GM13976 (cell line): ENCODE measurements at regions not wholly inside any gene's neighbourhood (a gene's known extent, or its start where the extent isn't known, plus 50 kb on each side); places are given as distances from the start of the nearest gene placed in this dataset.

Source experiments
- DNase-seq: peaks from one replicate; pipeline ENCODE4 v3.0.0; 2012; ENCODE audit warnings: low spot score
- CTCF ChIP-seq: IDR thresholded peaks from 2 replicates; pipeline ENCODE4 v1.5.1; 2012; ENCODE audit warnings: borderline replicate concordance, mild to moderate bottlenecking; ENCODE audit not compliant: insufficient read depth; ENCODE audit errors: extremely low read depth, missing control alignments, control extremely low read depth
- in situ Hi-C: fragments of 300-500 bp; cut with MboI; formaldehyde crosslinking; loops from one replicate; pipeline ENCODE4 v1.12.0; 2022; ENCODE audit warnings: low sequenced_read_pairs, mixed read lengths, inconsistent platforms; ENCODE audit not compliant: unreplicated experiment

GRCh38 chrX:13253223-13253622, 66.6 kb downstream of the ATXN3L start:
- DNase-seq = peak; percentile 8
- TF ChIP-seq CTCF = no peak
- in situ Hi-C loops = loop anchor here (10.0 to 25.0 kb wide), 2 partner anchors 232 to 266 kb away; partner anchors contain the start of gene TMSB4X

- TF ChIP-seq CTCF = no peak
- in situ Hi-C loops = loop anchor here (10.0 to 25.0 kb wide), 2 partner anchors 232 to 265 kb away; partner anchors contain the start of gene TMSB4X
- DNase-seq = no peak
Observed at GRCh38 chrX:13252726-13253125, 67.1 kb downstream of the ATXN3L start.

GRCh38 chrX:13250826-13251580, 68.8 kb downstream of the ATXN3L start:
- in situ Hi-C loops = loop anchor here (10.0 to 25.0 kb wide), 2 partner anchors 234 to 264 kb away; partner anchors contain the start of gene TMSB4X
- no peak for DNase-seq

GRCh38 chrX:13248867-13249486, 70.9 kb downstream of the ATXN3L start:
- TF ChIP-seq CTCF = no peak
- in situ Hi-C loops = no loop called here
- DNase-seq = no peak

More at GRCh38 chrX:13250826-13251580, 68.8 kb downstream of the ATXN3L start:
- no peak for TF ChIP-seq CTCF

- DNase-seq = no peak
- no peak for TF ChIP-seq CTCF
- in situ Hi-C loops = no loop called here
Observed at GRCh38 chrX:13239272-13239671, 80.6 kb downstream of the ATXN3L start.

- in situ Hi-C loops = no loop called here
- no peak for DNase-seq
- no peak for TF ChIP-seq CTCF
Observed at GRCh38 chrX:13235930-13236329, 83.9 kb downstream of the ATXN3L start.
